ENCODE measurements at regions not wholly inside any gene's neighbourhood (a gene's known extent, or its start where the extent isn't known, plus 50 kb on each side); places are given as distances from the start of the nearest gene placed in this dataset.

DNA sequence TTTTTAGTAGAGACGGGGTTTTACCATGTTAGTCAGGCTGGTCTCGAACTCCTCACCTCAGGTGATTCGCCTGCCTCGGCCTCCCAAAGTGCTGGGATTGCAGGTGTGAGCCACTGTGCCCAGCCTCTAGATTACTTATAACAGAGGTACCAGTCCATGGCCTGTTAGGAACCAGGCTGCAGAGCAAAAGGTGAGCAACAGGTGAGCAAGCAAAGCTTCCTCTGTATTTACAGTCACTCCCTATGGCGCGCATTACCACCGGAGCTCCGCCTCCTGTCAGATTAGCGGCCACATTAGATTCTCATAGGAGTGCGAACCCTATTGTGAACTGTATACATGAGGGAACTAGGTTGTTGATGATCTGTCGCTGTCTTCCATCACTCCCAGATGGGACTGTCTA lies 178.0 kb upstream of the SALL4 start:
- Mint-ChIP-seq H3K27ac (no peak overlapping the region), H3K36me3 (ENCODE audit: low read depth) (peaks cover 3% of the 10 kb centered on the region), H3K9me3 (peaks cover 11% of the 10 kb centered on the region), H3K27me3 (ENCODE audit: low read depth) (no peaks in the 10 kb centered on the region), H3K4me3 (no peak overlapping the region), H3K4me1 (peaks cover 7% of the 10 kb centered on the region)
- TF ChIP-seq, protein P1, sequence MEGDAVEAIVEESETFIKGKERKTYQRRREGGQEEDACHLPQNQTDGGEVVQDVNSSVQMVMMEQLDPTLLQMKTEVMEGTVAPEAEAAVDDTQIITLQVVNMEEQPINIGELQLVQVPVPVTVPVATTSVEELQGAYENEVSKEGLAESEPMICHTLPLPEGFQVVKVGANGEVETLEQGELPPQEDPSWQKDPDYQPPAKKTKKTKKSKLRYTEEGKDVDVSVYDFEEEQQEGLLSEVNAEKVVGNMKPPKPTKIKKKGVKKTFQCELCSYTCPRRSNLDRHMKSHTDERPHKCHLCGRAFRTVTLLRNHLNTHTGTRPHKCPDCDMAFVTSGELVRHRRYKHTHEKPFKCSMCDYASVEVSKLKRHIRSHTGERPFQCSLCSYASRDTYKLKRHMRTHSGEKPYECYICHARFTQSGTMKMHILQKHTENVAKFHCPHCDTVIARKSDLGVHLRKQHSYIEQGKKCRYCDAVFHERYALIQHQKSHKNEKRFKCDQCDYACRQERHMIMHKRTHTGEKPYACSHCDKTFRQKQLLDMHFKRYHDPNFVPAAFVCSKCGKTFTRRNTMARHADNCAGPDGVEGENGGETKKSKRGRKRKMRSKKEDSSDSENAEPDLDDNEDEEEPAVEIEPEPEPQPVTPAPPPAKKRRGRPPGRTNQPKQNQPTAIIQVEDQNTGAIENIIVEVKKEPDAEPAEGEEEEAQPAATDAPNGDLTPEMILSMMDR (IDR thresholded peaks at IDR 0.05; ENCODE audit: unreplicated experiment in 3 of 3), result no peak

- TF ChIP-seq, protein P1 (IDR thresholded peaks at IDR 0.05; ENCODE audit: unreplicated experiment in 3 of 3), result no peak
- H3K9me3 Mint-ChIP-seq, result peaks cover 11% of the 10 kb centered on the region
- peaks cover 3% of the 10 kb centered on the region for H3K36me3 Mint-ChIP-seq (ENCODE audit: low read depth)
- no peaks in the 10 kb centered on the region for H3K27me3 Mint-ChIP-seq (ENCODE audit: low read depth)
- no peaks in the 10 kb centered on the region for H3K4me1 Mint-ChIP-seq
- no peak overlapping the region for H3K4me3 Mint-ChIP-seq
- no peak overlapping the region for H3K27ac Mint-ChIP-seq
These were observed 176.9 kb upstream of the SALL4 start for GRCh38 chr20:51979226-51979625.

DNA sequence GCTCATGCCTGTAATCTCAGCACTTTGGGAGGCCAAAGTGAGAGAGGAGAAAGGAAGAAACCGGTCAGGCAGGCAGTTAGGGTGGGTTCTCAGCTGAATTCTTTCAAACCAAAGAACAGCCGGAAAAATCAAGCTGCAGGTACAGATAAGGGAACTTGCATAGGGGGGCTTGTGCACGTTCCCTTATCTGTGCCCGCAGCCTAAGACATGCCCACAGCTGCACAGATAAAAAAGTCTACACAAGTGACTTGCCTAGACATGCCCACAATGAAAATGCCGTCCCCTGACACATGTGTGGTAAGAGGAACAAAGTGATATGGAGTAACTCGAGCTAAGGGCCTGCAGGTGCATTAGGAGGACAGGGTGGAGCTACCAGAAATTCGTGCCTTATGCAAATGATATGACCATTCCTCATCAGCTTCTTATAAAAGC lies 175.8 kb upstream of the SALL4 start:
- Mint-ChIP-seq H3K27ac (no peak overlapping the region), H3K4me3 (no peak overlapping the region), H3K9me3 (peaks cover 11% of the 10 kb centered on the region), H3K4me1 (no peaks in the 10 kb centered on the region), H3K27me3 (ENCODE audit: low read depth) (no peaks in the 10 kb centered on the region), H3K36me3 (ENCODE audit: low read depth) (peaks cover 3% of the 10 kb centered on the region)
- TF ChIP-seq, protein P1 (IDR thresholded peaks at IDR 0.05; ENCODE audit: unreplicated experiment in 3 of 3), result no peak

DNA sequence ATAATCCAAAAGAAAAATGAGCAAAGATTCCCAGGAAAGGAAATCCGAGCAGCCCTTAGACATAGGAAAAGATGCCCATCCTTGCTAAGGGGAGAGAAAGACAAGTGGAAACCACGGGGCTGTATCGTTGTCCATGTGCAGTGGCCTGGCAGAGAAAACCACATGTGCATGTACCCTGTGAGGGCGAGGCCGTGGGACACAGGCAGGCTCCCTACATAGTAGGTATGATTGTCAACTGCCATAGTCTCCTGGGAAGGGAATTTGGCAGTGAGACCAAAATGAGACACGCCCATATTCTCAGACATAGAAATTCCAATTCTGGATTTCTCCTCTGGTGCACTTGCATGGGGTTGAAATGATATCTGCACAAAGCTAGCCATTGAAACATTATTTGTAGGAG lies 169.7 kb upstream of the SALL4 start:
- H3K4me3 Mint-ChIP-seq, result no peak overlapping the region
- H3K4me1 Mint-ChIP-seq, result no peaks in the 10 kb centered on the region

GRCh38 chr20:51970858-51971257 lies 168.5 kb upstream of the SALL4 start:
- TF ChIP-seq, protein P1 (IDR thresholded peaks at IDR 0.05; ENCODE audit: unreplicated experiment in 3 of 3), result no peak
- no peaks in the 10 kb centered on the region for H3K27me3 Mint-ChIP-seq (ENCODE audit: low read depth)
- no peak overlapping the region for H3K27ac Mint-ChIP-seq
- no peaks in the 10 kb centered on the region for H3K4me1 Mint-ChIP-seq
- H3K36me3 Mint-ChIP-seq (ENCODE audit: low read depth), result no peaks in the 10 kb centered on the region
- no peaks in the 10 kb centered on the region for H3K9me3 Mint-ChIP-seq
- no peak overlapping the region for H3K4me3 Mint-ChIP-seq

More for the DNA sequence above, 169.7 kb upstream of the SALL4 start:
- Mint-ChIP-seq H3K36me3 (ENCODE audit: low read depth) (peaks cover under 1% of the 10 kb centered on the region), H3K27ac (no peak overlapping the region), H3K9me3 (peaks cover 3% of the 10 kb centered on the region), H3K27me3 (ENCODE audit: low read depth) (no peaks in the 10 kb centered on the region)
- TF ChIP-seq, protein P1 (IDR thresholded peaks at IDR 0.05; ENCODE audit: unreplicated experiment in 3 of 3), result no peak

DNA sequence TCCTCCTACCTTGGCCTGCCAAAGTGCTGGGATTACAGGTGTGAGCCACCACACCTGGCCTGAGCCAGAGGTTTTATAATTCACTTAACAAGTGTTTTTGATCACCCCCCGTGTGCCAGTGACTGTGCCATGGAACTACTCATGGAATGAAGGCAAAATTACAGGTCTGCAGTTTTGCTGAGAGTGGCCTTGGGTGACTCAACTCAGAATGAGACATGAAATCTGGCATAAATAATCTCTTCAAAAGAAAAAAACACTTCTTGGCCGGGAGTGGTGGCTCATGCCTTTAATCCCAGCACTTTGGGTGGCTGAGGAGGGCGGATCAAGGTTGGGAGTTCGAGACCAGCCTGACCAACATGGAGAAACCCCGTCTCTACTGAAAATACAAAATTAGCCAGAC lies 166.9 kb upstream of the SALL4 start:
- TF ChIP-seq, protein P1 (IDR thresholded peaks at IDR 0.05; ENCODE audit: unreplicated experiment in 3 of 3), result no peak
- Mint-ChIP-seq H3K4me1 (no peaks in the 10 kb centered on the region), H3K27ac (no peak overlapping the region), H3K27me3 (ENCODE audit: low read depth) (no peaks in the 10 kb centered on the region), H3K9me3 (no peaks in the 10 kb centered on the region), H3K36me3 (ENCODE audit: low read depth) (no peaks in the 10 kb centered on the region), H3K4me3 (no peak overlapping the region)

All from nephron (organoid).